Uterus (tissue), 3 donors: ENCODE measurements at regions not wholly inside any gene's neighbourhood (a gene's known extent, or its start where the extent isn't known, plus 50 kb on each side); places are given as distances from the start of the nearest gene placed in this dataset.
"Not testable (repeated sequence)": the region's sequence is repeated elsewhere in the genome, so short reads cannot be mapped to it uniquely, and the experiment has no call there.

Source experiments
- DNase-seq, 2 donors: peaks; one replicate each; pipeline ENCODE4 v3.0.0-alpha.2; 2019 to 2020
- H3K27ac ChIP-seq, 2 donors: fragments of 200-600 bp; sonication (generic); 1 replicate in 1 of 2; 2 replicates in 1 of 2; pipeline ENCODE4 v1.5.1; 2016 to 2018
- H3K27me3 ChIP-seq, 2 donors: fragments of 200-600 bp; sonication (generic); one replicate each; pipeline ENCODE4 v1.5.1; 2018 to 2019; ENCODE audit warnings: control low read depth in 1 of 2
- H3K36me3 ChIP-seq, 2 donors: fragments of 200-600 bp; sonication (generic); one replicate each; pipeline ENCODE4 v1.5.1; 2019; ENCODE audit warnings: control low read depth in 1 of 2
- H3K4me1 ChIP-seq, 2 donors: fragments of 200-600 bp; sonication (generic); one replicate each; pipeline ENCODE4 v1.5.1; 2018 to 2019; ENCODE audit warnings: control low read depth in 1 of 2
- H3K4me3 ChIP-seq, 2 donors: fragments of 200-600 bp; sonication (generic); 1 replicate in 1 of 2; 2 replicates in 1 of 2; pipeline ENCODE4 v1.5.1; 2018 to 2019; ENCODE audit warnings: mild to moderate bottlenecking in 1 of 2
- H3K9me3 ChIP-seq, 2 donors: fragments of 200-600 bp; sonication (generic); one replicate each; pipeline ENCODE4 v1.5.1; 2019; ENCODE audit warnings: control low read depth in 1 of 2
- CTCF ChIP-seq, 4 experiments: fragments of 200-600 bp in 2 of 4; fragments of 450-650 bp in 2 of 4; sonication (generic) in 2 of 4; IDR thresholded peaks; one replicate each; pipeline ENCODE4 v1.5.1; 2016 to 2019; ENCODE audit warnings: antibody characterized with exemption in 4 of 4, mild to moderate bottlenecking in 2 of 4, moderate library complexity in 1 of 4
- POLR2A ChIP-seq, 2 donors: fragments of 450-650 bp; IDR thresholded peaks; one replicate each; pipeline ENCODE4 v1.6.1; 2016; ENCODE audit warnings: antibody characterized with exemption in 2 of 2, mild to moderate bottlenecking in 1 of 2, moderate library complexity in 1 of 2
- intact Hi-C: fragments of 100-400 bp; cut with DNase I; formaldehyde crosslinking; loops from one replicate; pipeline ENCODE4 v1.15.1; 2023; ENCODE audit warnings: low total_unique reads
- donor health status: DM: yes; HTN: yes; CAD: no.

DNA sequence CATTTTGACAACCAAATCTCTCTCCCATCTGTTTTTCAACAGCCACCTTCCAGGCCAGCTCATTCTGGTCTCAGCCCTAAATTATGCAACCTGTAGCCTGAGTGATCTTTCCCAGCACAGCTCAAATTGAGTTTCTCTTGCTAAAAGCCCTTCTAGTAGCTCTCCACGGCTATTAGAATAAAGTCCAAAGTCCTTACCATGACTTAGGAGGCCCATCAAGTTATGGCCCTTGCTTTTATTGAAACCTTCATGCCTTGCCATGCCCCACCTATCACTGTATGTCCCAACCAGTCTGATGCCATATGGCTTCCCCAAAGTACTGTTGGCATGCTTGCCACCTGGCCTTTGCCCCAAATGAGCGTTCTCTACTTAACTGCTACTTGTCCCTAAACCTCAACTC, 303.5 kb upstream of the GADL1 start:
- Histone ChIP-seq H3K4me1 (no peaks in the 10 kb centered on the region), H3K4me3 (no peak overlapping the region), H3K27me3 (no peaks in the 10 kb centered on the region), H3K27ac (no peak overlapping the region), H3K9me3 (no peaks in the 10 kb centered on the region), H3K36me3 (no peaks in the 10 kb centered on the region)
- TF ChIP-seq POLR2A (IDR thresholded peaks at IDR 0.05) (no peak), CTCF (IDR thresholded peaks at IDR 0.05) (no peak)
- DNase-seq: no peak
- intact Hi-C loops: no loop called here

DNA sequence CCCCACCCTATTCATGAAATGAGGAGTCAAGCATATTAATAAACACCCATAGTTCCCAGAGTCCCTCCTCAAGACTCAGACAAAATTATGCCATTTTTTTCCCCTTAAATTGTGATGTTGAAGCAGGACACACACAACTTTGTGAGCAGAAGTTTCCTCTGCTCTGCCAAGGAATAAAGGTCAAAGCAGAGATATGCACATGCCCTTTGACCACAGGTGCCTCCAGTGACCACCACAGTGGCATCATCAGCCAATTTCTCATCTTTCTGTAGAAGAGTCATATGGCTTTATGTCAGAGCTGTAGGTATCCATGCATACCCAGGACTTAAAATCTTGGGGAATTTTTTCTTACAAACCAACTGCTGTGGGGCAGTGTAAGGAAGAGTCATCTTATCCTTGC, 304.4 kb upstream of the GADL1 start:
- Histone ChIP-seq H3K27ac (no peak overlapping the region), H3K36me3 (no peaks in the 10 kb centered on the region), H3K9me3 (no peaks in the 10 kb centered on the region), H3K4me1 (no peaks in the 10 kb centered on the region), H3K4me3 (no peak overlapping the region), H3K27me3 (no peaks in the 10 kb centered on the region)
- TF ChIP-seq CTCF (IDR thresholded peaks at IDR 0.05) (no peak), POLR2A (IDR thresholded peaks at IDR 0.05) (no peak)
- intact Hi-C loops: no loop called here
- no peak for DNase-seq

DNA sequence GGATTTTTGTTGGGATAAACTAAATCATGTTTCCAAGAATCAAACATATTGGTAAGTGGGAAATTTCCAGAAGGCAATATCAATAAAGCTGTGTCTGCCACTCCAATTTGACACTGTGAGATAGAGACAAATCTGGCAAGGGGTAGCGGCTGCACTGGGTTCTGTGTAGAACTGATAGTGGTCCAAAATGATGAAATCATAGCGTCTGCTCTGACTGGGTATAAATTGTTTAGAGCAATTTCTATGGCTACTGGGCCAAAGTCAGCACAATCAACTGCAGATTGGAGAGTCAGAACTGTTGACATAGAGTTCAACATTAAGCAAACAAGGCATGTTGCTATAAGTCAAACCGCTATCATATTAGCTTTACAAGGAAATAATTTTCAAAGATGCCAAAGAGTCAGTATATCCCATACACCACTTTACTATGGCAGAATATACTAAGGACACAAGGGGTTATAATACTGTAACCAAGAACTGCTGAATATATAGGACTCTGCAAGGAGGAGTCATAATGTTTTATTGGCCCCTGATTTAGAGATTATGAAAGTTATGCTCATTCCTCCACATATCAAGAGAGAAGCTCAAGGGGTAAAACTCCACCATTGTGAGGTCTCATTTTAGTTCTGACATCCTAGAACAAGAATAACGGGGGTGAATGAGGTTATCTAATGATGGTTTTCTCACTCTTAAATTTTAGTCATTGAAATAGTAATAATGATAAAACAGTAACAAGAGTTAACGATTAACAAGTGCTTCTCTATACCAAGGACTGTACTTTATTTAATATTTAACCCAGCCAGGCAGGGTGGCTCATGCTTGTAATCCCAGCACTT, 309.7 kb upstream of the GADL1 start:
- H3K4me1 ChIP-seq: no peaks in the 10 kb centered on the region
- TF ChIP-seq CTCF (IDR thresholded peaks at IDR 0.05) (no peak), POLR2A (IDR thresholded peaks at IDR 0.05) (no peak)
- no peak for DNase-seq
- no peaks in the 10 kb centered on the region for H3K27me3 ChIP-seq
- no peak overlapping the region for H3K4me3 ChIP-seq
- no peak overlapping the region for H3K27ac ChIP-seq
- H3K9me3 ChIP-seq: no peaks in the 10 kb centered on the region
- intact Hi-C loops: no loop called here
- no peaks in the 10 kb centered on the region for H3K36me3 ChIP-seq

DNA sequence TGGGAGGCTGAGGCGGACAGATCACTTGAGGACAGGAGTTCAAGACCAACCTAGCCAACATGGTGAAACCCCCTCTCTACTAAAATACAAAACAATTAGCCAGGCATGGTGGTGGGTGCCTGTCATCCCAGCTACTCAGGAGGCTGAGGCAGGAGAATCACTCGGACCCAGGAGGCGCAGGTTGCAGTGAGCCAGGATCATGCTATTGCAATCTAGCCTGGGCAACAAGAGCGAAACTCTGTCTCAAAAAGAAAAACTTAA, 310.3 kb upstream of the GADL1 start:
- intact Hi-C loops, H3K36me3 ChIP-seq: not testable (repeated sequence)

DNA sequence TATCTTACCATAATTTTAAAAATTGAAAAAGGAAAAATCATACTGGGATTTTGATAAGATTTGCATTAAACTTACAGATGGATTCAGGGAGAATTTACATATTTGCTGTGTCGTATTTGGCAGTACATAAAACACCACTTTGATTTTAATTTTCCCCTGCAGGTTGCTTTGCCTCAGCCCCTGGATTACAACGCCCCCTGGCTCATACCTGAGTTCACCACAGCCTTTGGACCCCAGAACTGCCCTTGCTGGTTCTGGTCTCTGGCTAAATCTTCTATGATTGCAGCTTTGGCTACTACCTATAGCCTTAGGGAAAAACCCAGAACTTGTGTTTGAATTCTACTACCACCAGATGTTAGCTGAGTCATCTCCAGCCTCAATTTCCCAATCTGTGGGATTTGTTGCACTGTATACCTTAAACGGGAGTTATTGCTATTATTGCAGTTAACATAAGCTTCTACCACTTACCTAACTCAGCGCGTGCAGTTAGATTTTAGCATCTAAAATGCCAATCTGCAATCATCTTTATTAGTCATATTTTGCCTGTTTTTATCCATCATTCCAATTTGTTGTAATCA, 315.7 kb upstream of the GADL1 start:
- Histone ChIP-seq H3K27ac (no peak overlapping the region), H3K4me1 (no peaks in the 10 kb centered on the region), H3K9me3 (no peaks in the 10 kb centered on the region), H3K4me3 (no peak overlapping the region), H3K36me3 (no peaks in the 10 kb centered on the region), H3K27me3 (no peaks in the 10 kb centered on the region)
- intact Hi-C loops: no loop called here
- no peak for DNase-seq
- TF ChIP-seq CTCF (IDR thresholded peaks at IDR 0.05): no peak

More for the DNA sequence above, 310.3 kb upstream of the GADL1 start:
- not testable (repeated sequence) for H3K9me3 ChIP-seq, H3K27ac ChIP-seq, DNase-seq, H3K27me3 ChIP-seq, H3K4me1 ChIP-seq, H3K4me3 ChIP-seq
